A673 (cell line): ENCODE measurements at regions not wholly inside any gene's neighbourhood (a gene's known extent, or its start where the extent isn't known, plus 50 kb on each side); places are given as distances from the start of the nearest gene placed in this dataset.

ENCODE experiments used
- BruUV-seq: library from RNA; stranded (reverse); fragments of 400-500 nt; replicated peaks from 2 replicates; lab custom pipeline; 2021; lab: Mats Ljungman, UMichigan
- CTCF ChIA-PET: fragments of 300-600 bp; sonication (Branson Sonifier 250); formaldehyde crosslinking; loops from one replicate; lab custom pipeline; 2022; ENCODE audit warnings: antibody characterized with exemption; lab: Charles Lee
- POLR2A ChIA-PET: fragments of 300-600 bp; sonication (Branson Sonifier 250); formaldehyde crosslinking; loops from one replicate; lab custom pipeline; 2022; ENCODE audit warnings: antibody characterized with exemption; ENCODE audit not compliant: low non-redundant PET; lab: Charles Lee
- DNase-seq: peaks from one replicate; pipeline ENCODE4 v3.0.0-alpha.2; 2015; ENCODE audit warnings: low spot score
- H3K27ac ChIP-seq: fragments of 200-600 bp; sonication (generic); 2 replicates; pipeline ENCODE4 v1.5.1; 2016; ENCODE audit warnings: mixed run types, low read depth, mild to moderate bottlenecking, mixed read lengths, antibody characterized with exemption, low read length; ENCODE audit not compliant: poor library complexity, severe bottlenecking
- H3K27me3 ChIP-seq: fragments of 200-600 bp; sonication (generic); replicated peaks from 2 replicates; pipeline ENCODE4 v1.6.1; 2017; ENCODE audit warnings: mixed run types, low read depth, mild to moderate bottlenecking, mixed read lengths, antibody characterized with exemption, low read length; ENCODE audit not compliant: insufficient read depth, poor library complexity
- H3K36me3 ChIP-seq: fragments of 200-600 bp; sonication (generic); 2 replicates; pipeline ENCODE4 v1.6.1; 2016; ENCODE audit warnings: mixed run types, mild to moderate bottlenecking, mixed read lengths, antibody characterized with exemption, low read length; ENCODE audit not compliant: insufficient read depth, poor library complexity, severe bottlenecking
- H3K4me1 ChIP-seq: fragments of 200-600 bp; sonication (generic); 2 replicates; pipeline ENCODE4 v1.6.1; 2017; ENCODE audit warnings: mixed run types, mild to moderate bottlenecking, mixed read lengths, antibody characterized with exemption, low read length; ENCODE audit not compliant: insufficient read depth, poor library complexity, severe bottlenecking
- H3K4me3 ChIP-seq: fragments of 200-600 bp; sonication (generic); 2 replicates; pipeline ENCODE4 v1.5.1; 2016; ENCODE audit warnings: low read depth, mixed run types, mild to moderate bottlenecking, mixed read lengths, low read length; ENCODE audit not compliant: poor library complexity, severe bottlenecking
- H3K9me3 ChIP-seq: fragments of 200-600 bp; sonication (generic); 2 replicates; pipeline ENCODE4 v1.6.1; 2016; ENCODE audit warnings: mixed run types, low read depth, mild to moderate bottlenecking, mixed read lengths, antibody characterized with exemption, low read length; ENCODE audit not compliant: poor library complexity, severe bottlenecking
- EZH2 ChIP-seq: fragments of 200-600 bp; sonication (generic); IDR thresholded peaks from 2 replicates; pipeline ENCODE4 v1.6.1; 2017; ENCODE audit warnings: borderline replicate concordance, low read depth, mild to moderate bottlenecking, mixed read lengths, antibody characterized with exemption, low read length; ENCODE audit not compliant: poor library complexity, severe bottlenecking
- intact Hi-C: fragments of 100-400 bp; cut with micrococcal nuclease; formaldehyde crosslinking; loops from one replicate; pipeline ENCODE4 v1.10.0; 2022; ENCODE audit not compliant: unreplicated experiment
- TF ChIP-seq, protein P1 (sequence below): fragments of 300-800, 200-600 bp; sonication (generic); conservative IDR thresholded peaks from 2 replicates; pipeline ENCODE4 v1.5.1; 2017; ENCODE audit warnings: low read depth, mild to moderate bottlenecking, antibody characterized with exemption, low read length, moderate library complexity, mixed read lengths

DNA sequence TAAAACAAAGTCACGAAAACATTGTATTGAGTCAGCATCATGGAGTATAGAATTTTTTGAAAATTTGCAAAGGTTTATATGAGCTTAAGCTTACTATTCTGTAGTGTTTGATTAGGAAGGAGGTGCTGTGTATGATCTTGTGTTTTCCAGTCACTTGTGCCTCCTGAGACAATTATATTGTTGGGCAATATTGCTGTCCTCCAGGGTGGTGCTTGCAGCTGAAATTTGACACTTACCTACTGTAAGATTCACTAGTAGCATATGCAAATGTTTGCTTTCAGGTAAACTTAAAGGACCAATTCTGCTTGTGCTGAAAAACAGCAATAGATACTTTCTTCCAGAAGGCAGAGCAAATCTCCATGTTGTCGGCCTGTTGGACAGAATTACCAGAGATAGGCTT is 268.0 kb downstream of the TGFB2 start:
- POLR2A ChIA-PET = no interaction called here
- H3K4me3 ChIP-seq = no peak overlapping the region
- intact Hi-C loops = no loop called here

GRCh38 chr1:218614031-218614430 is 268.9 kb downstream of the TGFB2 start:
- Histone ChIP-seq H3K4me3 (no peak overlapping the region), H3K9me3 (no peaks in the 10 kb centered on the region), H3K4me1 (no peaks in the 10 kb centered on the region), H3K27me3 (no peaks in the 10 kb centered on the region), H3K27ac (no peak overlapping the region), H3K36me3 (no peaks in the 10 kb centered on the region)
- no peak for TF ChIP-seq EZH2
- TF ChIP-seq, protein P1, sequence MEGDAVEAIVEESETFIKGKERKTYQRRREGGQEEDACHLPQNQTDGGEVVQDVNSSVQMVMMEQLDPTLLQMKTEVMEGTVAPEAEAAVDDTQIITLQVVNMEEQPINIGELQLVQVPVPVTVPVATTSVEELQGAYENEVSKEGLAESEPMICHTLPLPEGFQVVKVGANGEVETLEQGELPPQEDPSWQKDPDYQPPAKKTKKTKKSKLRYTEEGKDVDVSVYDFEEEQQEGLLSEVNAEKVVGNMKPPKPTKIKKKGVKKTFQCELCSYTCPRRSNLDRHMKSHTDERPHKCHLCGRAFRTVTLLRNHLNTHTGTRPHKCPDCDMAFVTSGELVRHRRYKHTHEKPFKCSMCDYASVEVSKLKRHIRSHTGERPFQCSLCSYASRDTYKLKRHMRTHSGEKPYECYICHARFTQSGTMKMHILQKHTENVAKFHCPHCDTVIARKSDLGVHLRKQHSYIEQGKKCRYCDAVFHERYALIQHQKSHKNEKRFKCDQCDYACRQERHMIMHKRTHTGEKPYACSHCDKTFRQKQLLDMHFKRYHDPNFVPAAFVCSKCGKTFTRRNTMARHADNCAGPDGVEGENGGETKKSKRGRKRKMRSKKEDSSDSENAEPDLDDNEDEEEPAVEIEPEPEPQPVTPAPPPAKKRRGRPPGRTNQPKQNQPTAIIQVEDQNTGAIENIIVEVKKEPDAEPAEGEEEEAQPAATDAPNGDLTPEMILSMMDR = no peak
- no TSS peak for BruUV-seq
- intact Hi-C loops = no loop called here
- CTCF ChIA-PET = no interaction called here
- DNase-seq = no peak
- POLR2A ChIA-PET = no interaction called here

More for the DNA sequence above, 268.0 kb downstream of the TGFB2 start:
- Histone ChIP-seq H3K27me3 (no peaks in the 10 kb centered on the region), H3K27ac (no peak overlapping the region), H3K36me3 (no peaks in the 10 kb centered on the region), H3K9me3 (no peaks in the 10 kb centered on the region), H3K4me1 (no peaks in the 10 kb centered on the region)
- CTCF ChIA-PET = no interaction called here
- TF ChIP-seq EZH2 = no peak
- TF ChIP-seq, protein P1 = no peak
- no peak for DNase-seq
- no TSS peak for BruUV-seq

GRCh38 chr1:218616681-218617080 is 271.5 kb downstream of the TGFB2 start:
- BruUV-seq = no TSS peak
- no peak overlapping the region for H3K4me3 ChIP-seq
- no peak for TF ChIP-seq EZH2
- TF ChIP-seq, protein P1 = no peak
- DNase-seq = no peak
- ChIA-PET CTCF (no interaction called here), POLR2A (no interaction called here)
- intact Hi-C loops = no loop called here
- no peak overlapping the region for H3K27ac ChIP-seq
- no peaks in the 10 kb centered on the region for H3K9me3 ChIP-seq
- no peaks in the 10 kb centered on the region for H3K36me3 ChIP-seq
- no peaks in the 10 kb centered on the region for H3K4me1 ChIP-seq
- H3K27me3 ChIP-seq = no peaks in the 10 kb centered on the region
